HUES6 (cell line): ENCODE measurements at regions not wholly inside any gene's neighbourhood (a gene's known extent, or its start where the extent isn't known, plus 50 kb on each side); places are given as distances from the start of the nearest gene placed in this dataset.

Source experiments
- H3K27ac ChIP-seq: 2 replicates; pipeline ENCODE4 v1.7.0; 2013; ENCODE audit warnings: low read depth, mild to moderate bottlenecking, low read length, inconsistent platforms
- H3K27me3 ChIP-seq: 2 replicates; pipeline ENCODE4 v1.6.1; 2013; ENCODE audit warnings: low read length; ENCODE audit not compliant: control insufficient read depth, insufficient read depth
- H3K36me3 ChIP-seq: 2 replicates; pipeline ENCODE4 v1.6.1; 2013; ENCODE audit warnings: low read length; ENCODE audit not compliant: control insufficient read depth, insufficient read depth
- H3K4me1 ChIP-seq: 2 replicates; pipeline ENCODE4 v1.6.1; 2013; ENCODE audit warnings: low read length; ENCODE audit not compliant: control insufficient read depth, insufficient read depth
- H3K4me3 ChIP-seq: 2 replicates; pipeline ENCODE4 v1.5.1; 2013; ENCODE audit warnings: low read depth, low read length
- H3K9ac ChIP-seq: one replicate; pipeline ENCODE4 v1.6.1; 2013; ENCODE audit warnings: mild to moderate bottlenecking, low read length
- H3K9me3 ChIP-seq: 2 replicates; pipeline ENCODE4 v1.6.1; 2013; ENCODE audit warnings: low read depth, low read length; ENCODE audit not compliant: control insufficient read depth, insufficient read depth

GRCh38 chr4:59086410-59086809 lies 1976.2 kb upstream of the IGFBP7 start:
- Histone ChIP-seq H3K9ac (no peak overlapping the region), H3K27me3 (no peaks in the 10 kb centered on the region), H3K36me3 (no peaks in the 10 kb centered on the region), H3K4me3 (no peak overlapping the region), H3K4me1 (peaks cover 3% of the 10 kb centered on the region; the same call in 1 of the 2 replicates), H3K27ac (no peak overlapping the region), H3K9me3 (no peaks in the 10 kb centered on the region)

GRCh38 chr4:59091146-59092142 lies 1981.3 kb upstream of the IGFBP7 start:
- no peaks in the 10 kb centered on the region for H3K36me3 ChIP-seq
- no peaks in the 10 kb centered on the region for H3K9me3 ChIP-seq
- 0 out of 2 replicates have a peak overlapping the region, but pooled peaks have one; percentile 6 for H3K27ac ChIP-seq
- H3K27me3 ChIP-seq = no peaks in the 10 kb centered on the region
- H3K4me3 ChIP-seq = no peak overlapping the region
- peaks cover 12% of the 10 kb centered on the region; the same call in 1 of the 2 replicates for H3K4me1 ChIP-seq
- H3K9ac ChIP-seq = no peak overlapping the region

- no peak overlapping the region for H3K9ac ChIP-seq
- no peaks in the 10 kb centered on the region for H3K36me3 ChIP-seq
- H3K9me3 ChIP-seq = no peaks in the 10 kb centered on the region
- no peak overlapping the region for H3K4me3 ChIP-seq
- peaks cover 12% of the 10 kb centered on the region; the same call in 1 of the 2 replicates for H3K4me1 ChIP-seq
- no peaks in the 10 kb centered on the region for H3K27me3 ChIP-seq
- H3K27ac ChIP-seq = no peak overlapping the region
Measured at GRCh38 chr4:59094505-59094904, 1984.3 kb upstream of the IGFBP7 start.

- H3K9ac ChIP-seq = no peak overlapping the region
- H3K36me3 ChIP-seq = no peaks in the 10 kb centered on the region
- no peak overlapping the region for H3K27ac ChIP-seq
- H3K9me3 ChIP-seq = no peaks in the 10 kb centered on the region
- no peaks in the 10 kb centered on the region for H3K4me1 ChIP-seq
- H3K27me3 ChIP-seq = no peaks in the 10 kb centered on the region
- H3K4me3 ChIP-seq = no peak overlapping the region
Measured at GRCh38 chr4:59102311-59102710, 1992.1 kb upstream of the IGFBP7 start.

- no peaks in the 10 kb centered on the region for H3K27me3 ChIP-seq
- H3K4me3 ChIP-seq = no peak overlapping the region
- H3K27ac ChIP-seq = no peak overlapping the region
- no peaks in the 10 kb centered on the region for H3K36me3 ChIP-seq
- H3K4me1 ChIP-seq = peaks cover 7% of the 10 kb centered on the region; the same call in 1 of the 2 replicates
- H3K9ac ChIP-seq = no peak overlapping the region
- H3K9me3 ChIP-seq = no peaks in the 10 kb centered on the region
Measured at GRCh38 chr4:59120287-59120814, 2010.2 kb upstream of the IGFBP7 start.

GRCh38 chr4:59122626-59123025 lies 2012.4 kb upstream of the IGFBP7 start:
- H3K27me3 ChIP-seq = no peaks in the 10 kb centered on the region
- peaks cover 7% of the 10 kb centered on the region; the same call in 1 of the 2 replicates for H3K4me1 ChIP-seq
- no peak overlapping the region; the same call in 1 of the 2 replicates for H3K27ac ChIP-seq
- no peak overlapping the region for H3K9ac ChIP-seq
- no peak overlapping the region for H3K4me3 ChIP-seq
- H3K9me3 ChIP-seq = no peaks in the 10 kb centered on the region
- no peaks in the 10 kb centered on the region for H3K36me3 ChIP-seq

- H3K9ac ChIP-seq = no peak overlapping the region
- no peaks in the 10 kb centered on the region for H3K4me1 ChIP-seq
- H3K27ac ChIP-seq = no peak overlapping the region
- no peaks in the 10 kb centered on the region for H3K9me3 ChIP-seq
- no peaks in the 10 kb centered on the region for H3K27me3 ChIP-seq
- no peaks in the 10 kb centered on the region for H3K36me3 ChIP-seq
- H3K4me3 ChIP-seq = no peak overlapping the region
Measured at GRCh38 chr4:59126159-59126558, 2016.0 kb upstream of the IGFBP7 start.

- no peaks in the 10 kb centered on the region for H3K27me3 ChIP-seq
- H3K9ac ChIP-seq = no peak overlapping the region
- no peak overlapping the region for H3K27ac ChIP-seq
- no peaks in the 10 kb centered on the region for H3K9me3 ChIP-seq
- no peak overlapping the region for H3K4me3 ChIP-seq
- no peaks in the 10 kb centered on the region for H3K36me3 ChIP-seq
- no peaks in the 10 kb centered on the region for H3K4me1 ChIP-seq
Measured at GRCh38 chr4:59127006-59127405, 2016.8 kb upstream of the IGFBP7 start.

GRCh38 chr4:59127743-59128142 lies 2017.6 kb upstream of the IGFBP7 start:
- no peaks in the 10 kb centered on the region for H3K9me3 ChIP-seq
- no peaks in the 10 kb centered on the region for H3K27me3 ChIP-seq
- no peaks in the 10 kb centered on the region for H3K4me1 ChIP-seq
- H3K9ac ChIP-seq = no peak overlapping the region
- H3K4me3 ChIP-seq = no peak overlapping the region
- H3K36me3 ChIP-seq = no peaks in the 10 kb centered on the region
- H3K27ac ChIP-seq = no peak overlapping the region

GRCh38 chr4:59135248-59135985 lies 2025.2 kb upstream of the IGFBP7 start:
- H3K4me3 ChIP-seq = no peak overlapping the region
- H3K9me3 ChIP-seq = no peaks in the 10 kb centered on the region
- H3K27ac ChIP-seq = peak overlapping the region; percentile 7; the same call in 1 of the 2 replicates
- peaks cover 7% of the 10 kb centered on the region; the same call in 1 of the 2 replicates for H3K4me1 ChIP-seq
- H3K9ac ChIP-seq = no peak overlapping the region
- no peaks in the 10 kb centered on the region for H3K36me3 ChIP-seq
- no peaks in the 10 kb centered on the region for H3K27me3 ChIP-seq
